Astrocyte (in vitro differentiated cells and primary cell): ENCODE measurements at regions not wholly inside any gene's neighbourhood (a gene's known extent, or its start where the extent isn't known, plus 50 kb on each side); places are given as distances from the start of the nearest gene placed in this dataset.

ENCODE experiments used
- CTCF ChIP-seq: IDR thresholded peaks from 2 replicates; pipeline ENCODE4 v1.5.1; 2011; ENCODE audit warnings: low read depth, mild to moderate bottlenecking, inconsistent platforms, low read length, moderate library complexity; ENCODE audit not compliant: insufficient read depth
- EZH2 ChIP-seq: IDR thresholded peaks from 2 replicates; pipeline ENCODE4 v1.6.1; 2012; ENCODE audit warnings: mild to moderate bottlenecking, low read length, inconsistent platforms; ENCODE audit not compliant: insufficient read depth

GRCh38 chr6:23021487-23021886, 452.1 kb downstream of the HDGFL1 start:
- TF ChIP-seq CTCF (no peak), EZH2 (no peak)
